HepG2 (cell line): ENCODE measurements at regions not wholly inside any gene's neighbourhood (a gene's known extent, or its start where the extent isn't known, plus 50 kb on each side); places are given as distances from the start of the nearest gene placed in this dataset.

ENCODE experiments used
- EP300 ChIP-seq, 3 experiments: sonication (generic) in 1 of 3; formaldehyde crosslinking in 1 of 3; IDR thresholded peaks; 2 replicates each; pipeline versions ENCODE4 v1.5.1 to v1.6.1; 2011 to 2020; ENCODE audit warnings: low read depth in 2 of 3, low read length in 2 of 3, borderline replicate concordance in 1 of 3, improper control_type of control experiment in 1 of 3, mild to moderate bottlenecking in 1 of 3, missing genetic modification reagents in 1 of 3, moderate library complexity in 1 of 3
- LRRFIP1 ChIP-seq: sonication (generic); formaldehyde crosslinking; conservative IDR thresholded peaks from 2 replicates; pipeline ENCODE4 v1.4.0; 2020; ENCODE audit warnings: missing genetic modification reagents
- MYC ChIP-seq: sonication (generic); formaldehyde crosslinking; IDR thresholded peaks from 2 replicates; pipeline ENCODE4 v1.9.0; 2021; ENCODE audit warnings: missing genetic modification reagents, borderline replicate concordance
- POLR2AphosphoS5 ChIP-seq: IDR thresholded peaks from 2 replicates; pipeline ENCODE4 v1.6.1; 2012; ENCODE audit warnings: low read depth, low read length
- RFX5 ChIP-seq: IDR thresholded peaks from 2 replicates; pipeline ENCODE4 v1.6.1; 2011; ENCODE audit warnings: low read depth, low read length, improper control_type of control experiment
- TOE1 ChIP-seq: sonication (generic); formaldehyde crosslinking; IDR thresholded peaks from 2 replicates; pipeline ENCODE4 v1.4.0; 2020; ENCODE audit warnings: mild to moderate bottlenecking, missing genetic modification reagents
- TF ChIP-seq, protein P1 (sequence below): sonication (generic); formaldehyde crosslinking; IDR thresholded peaks from 2 replicates; pipeline ENCODE4 v1.8.1; 2023; ENCODE audit warnings: missing genetic modification reagents, mild to moderate bottlenecking, borderline replicate concordance

- TF ChIP-seq LRRFIP1 (CRISPR knock-in tag), result no peak
- no peak for TF ChIP-seq EP300 (IDR thresholded peaks at IDR 0.05; ENCODE audit: low read depth in 2 of 2, low read length in 2 of 2)
- no peak for TF ChIP-seq EP300 (CRISPR knock-in tag; IDR thresholded peaks at IDR 0.05; ENCODE audit: borderline replicate concordance)
- no peak for TF ChIP-seq RFX5
- TF ChIP-seq TOE1 (CRISPR knock-in tag), result no peak
- no peak for TF ChIP-seq POLR2AphosphoS5
- no peak for TF ChIP-seq MYC (CRISPR knock-in tag)
- TF ChIP-seq, protein P1, sequence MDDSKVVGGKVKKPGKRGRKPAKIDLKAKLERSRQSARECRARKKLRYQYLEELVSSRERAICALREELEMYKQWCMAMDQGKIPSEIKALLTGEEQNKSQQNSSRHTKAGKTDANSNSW (CRISPR knock-in tag), result no peak
Measured at GRCh38 chr12:20183563-20183962, 184.8 kb upstream of the PDE3A start.
